OCI-LY3 (cell line): ENCODE measurements at regions not wholly inside any gene's neighbourhood (a gene's known extent, or its start where the extent isn't known, plus 50 kb on each side); places are given as distances from the start of the nearest gene placed in this dataset.

Experiments used
- H2AFZ ChIP-seq: fragments of 200-600, 300-600 bp; shearing (Covaris generic); 2 replicates; pipeline ENCODE4 v1.6.0; 2014; ENCODE audit warnings: antibody characterized with exemption, low read depth, low read length
- H3K27ac ChIP-seq: fragments of 200-600, 300-600 bp; sonication (generic); 2 replicates; pipeline ENCODE4 v1.5.1; 2014; ENCODE audit warnings: mild to moderate bottlenecking, low read length, moderate library complexity, mixed read lengths
- H3K27me3 ChIP-seq: fragments of 200-600, 300-600 bp; sonication (generic); 2 replicates; pipeline ENCODE4 v1.6.1; 2014; ENCODE audit warnings: low read depth, low read length, mixed read lengths
- H3K36me3 ChIP-seq: fragments of 200-600, 300-600 bp; sonication (generic); replicated peaks from 2 replicates; pipeline ENCODE3; 2014; ENCODE audit warnings: low read depth, low read length, mixed read lengths
- H3K4me1 ChIP-seq: fragments of 300-600, 200-600 bp; sonication (generic); 2 replicates; pipeline ENCODE4 v1.6.1; 2014; ENCODE audit warnings: low read length, mixed read lengths
- H3K4me2 ChIP-seq: fragments of 200-600, 300-600 bp; sonication (generic); 2 replicates; pipeline ENCODE4 v1.6.1; 2014; ENCODE audit warnings: low read length, mixed read lengths
- H3K4me3 ChIP-seq: fragments of 300-600, 200-600 bp; sonication (generic); 2 replicates; pipeline ENCODE4 v1.5.1; 2014; ENCODE audit warnings: antibody characterized with exemption, mild to moderate bottlenecking, low read length, moderate library complexity
- H3K79me2 ChIP-seq: fragments of 300-600, 200-600 bp; shearing (Covaris generic); 2 replicates; pipeline ENCODE4 v1.6.1; 2014; ENCODE audit warnings: mild to moderate bottlenecking, low read length, mixed read lengths
- H3K9ac ChIP-seq: fragments of 300-600, 200-600 bp; shearing (Covaris generic); 2 replicates; pipeline ENCODE4 v1.6.0; 2014; ENCODE audit warnings: mild to moderate bottlenecking, low read length, moderate library complexity
- H3K9me3 ChIP-seq: fragments of 200-600, 300-600 bp; shearing (Covaris generic); 2 replicates; pipeline ENCODE4 v1.6.1; 2014; ENCODE audit warnings: low read length, mixed read lengths; ENCODE audit not compliant: insufficient read depth
- H4K20me1 ChIP-seq: fragments of 200-600, 300-600 bp; sonication (generic); 2 replicates; pipeline ENCODE4 v1.6.1; 2016; ENCODE audit warnings: low read length, mixed read lengths; ENCODE audit not compliant: insufficient read depth
- CTCF ChIP-seq: fragments of 200-600, 300-600 bp; sonication (generic); IDR thresholded peaks from 2 replicates; pipeline ENCODE4 v1.5.1; 2014; ENCODE audit warnings: antibody characterized with exemption, low read length, low read depth
- EZH2phosphoT487 ChIP-seq: fragments of 200-600 bp; shearing (Covaris generic); IDR thresholded peaks from 2 replicates; pipeline ENCODE4 v1.6.1; 2018; ENCODE audit warnings: antibody characterized with exemption, mixed run types, low read depth

- H3K27me3 ChIP-seq: no peaks in the 10 kb centered on the region
- no peak overlapping the region for H3K4me3 ChIP-seq
- H3K9ac ChIP-seq: no peak overlapping the region
- H3K27ac ChIP-seq: no peak overlapping the region
- TF ChIP-seq EZH2phosphoT487 (no peak), CTCF (no peak)
- no peaks in the 10 kb centered on the region for H4K20me1 ChIP-seq
- H3K4me1 ChIP-seq: no peaks in the 10 kb centered on the region
- no peaks in the 10 kb centered on the region for H3K79me2 ChIP-seq
- H3K4me2 ChIP-seq: no peak overlapping the region
- no peaks in the 10 kb centered on the region for H3K36me3 ChIP-seq
- no peaks in the 10 kb centered on the region for H3K9me3 ChIP-seq
- H2AFZ ChIP-seq: no peak overlapping the region
Measured at GRCh38 chr11:38594895-38595294, 1996.9 kb upstream of the RAG2 start.

DNA sequence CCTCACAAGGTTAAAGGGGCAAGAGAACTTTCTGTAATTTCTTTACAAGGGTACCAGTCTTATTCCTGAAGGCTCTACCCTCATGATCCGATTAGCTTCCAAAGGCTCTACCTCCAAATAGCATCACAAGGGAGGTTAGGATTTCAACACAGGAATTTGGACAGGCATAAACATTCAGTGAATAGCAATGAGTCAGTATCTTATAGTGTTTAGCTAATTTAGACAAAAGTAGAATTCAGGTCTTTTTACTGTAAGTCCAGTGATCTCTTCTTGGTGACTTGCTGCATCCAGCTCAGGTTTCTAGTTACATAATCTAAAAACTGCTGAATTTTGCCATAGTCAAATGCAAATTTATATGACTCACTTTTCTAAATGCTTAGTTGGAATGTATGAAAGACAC, 1995.6 kb upstream of the RAG2 start:
- Histone ChIP-seq H3K9me3 (no peaks in the 10 kb centered on the region), H2AFZ (no peak overlapping the region), H3K36me3 (no peaks in the 10 kb centered on the region), H4K20me1 (no peaks in the 10 kb centered on the region), H3K79me2 (no peaks in the 10 kb centered on the region), H3K4me2 (no peak overlapping the region), H3K27me3 (no peaks in the 10 kb centered on the region), H3K4me3 (no peak overlapping the region), H3K4me1 (no peaks in the 10 kb centered on the region), H3K9ac (no peak overlapping the region), H3K27ac (no peak overlapping the region)
- TF ChIP-seq CTCF (no peak), EZH2phosphoT487 (no peak)

GRCh38 chr11:38582756-38583155, 1984.7 kb upstream of the RAG2 start:
- no peaks in the 10 kb centered on the region for H3K4me1 ChIP-seq
- no peaks in the 10 kb centered on the region for H3K27me3 ChIP-seq
- H3K4me2 ChIP-seq: no peak overlapping the region
- TF ChIP-seq CTCF (no peak), EZH2phosphoT487 (no peak)
- H3K79me2 ChIP-seq: no peaks in the 10 kb centered on the region
- no peak overlapping the region for H2AFZ ChIP-seq
- H3K9me3 ChIP-seq: peaks cover 6% of the 10 kb centered on the region; the same call in 1 of the 2 replicates
- no peak overlapping the region for H3K9ac ChIP-seq
- H3K4me3 ChIP-seq: no peak overlapping the region
- H3K27ac ChIP-seq: no peak overlapping the region
- no peaks in the 10 kb centered on the region for H3K36me3 ChIP-seq
- no peaks in the 10 kb centered on the region for H4K20me1 ChIP-seq

- H3K27ac ChIP-seq: no peak overlapping the region
- no peaks in the 10 kb centered on the region for H3K36me3 ChIP-seq
- no peaks in the 10 kb centered on the region for H3K4me1 ChIP-seq
- TF ChIP-seq CTCF (no peak), EZH2phosphoT487 (no peak)
- no peak overlapping the region for H3K9ac ChIP-seq
- H3K4me2 ChIP-seq: no peak overlapping the region
- H4K20me1 ChIP-seq: no peaks in the 10 kb centered on the region
- H3K79me2 ChIP-seq: no peaks in the 10 kb centered on the region
- H3K27me3 ChIP-seq: no peaks in the 10 kb centered on the region
- H2AFZ ChIP-seq: no peak overlapping the region
- no peak overlapping the region for H3K4me3 ChIP-seq
- peaks cover 10% of the 10 kb centered on the region; the same call in 1 of the 2 replicates for H3K9me3 ChIP-seq
Measured at GRCh38 chr11:38582151-38582550, 1984.1 kb upstream of the RAG2 start.
